ENCODE measurements at regions not wholly inside any gene's neighbourhood (a gene's known extent, or its start where the extent isn't known, plus 50 kb on each side); places are given as distances from the start of the nearest gene placed in this dataset.

GRCh38 chr15:99443768-99444446, 121.9 kb upstream of the MEF2A start:
- no peaks in the 10 kb centered on the region for H3K9me3 ChIP-seq
- no peak for DNase-seq
- ATAC-seq: no peak
- intact Hi-C loops (cut with DNase I): no loop called here
- no peaks in the 10 kb centered on the region for H3K27me3 ChIP-seq (ENCODE audit: low read depth)
- no peak for TF ChIP-seq CTCF (IDR thresholded peaks at IDR 0.05)
- H3K36me3 ChIP-seq: no peaks in the 10 kb centered on the region
- H3K4me1 ChIP-seq: peaks cover 36% of the 10 kb centered on the region
- no peak overlapping the region for H3K4me3 ChIP-seq
- H3K27ac ChIP-seq: peak overlapping the region; percentile 41

GRCh38 chr15:99445272-99445850, 120.4 kb upstream of the MEF2A start:
- TF ChIP-seq CTCF (IDR thresholded peaks at IDR 0.05): no peak
- Histone ChIP-seq H3K27ac (no peak overlapping the region), H3K9me3 (no peaks in the 10 kb centered on the region), H3K27me3 (ENCODE audit: low read depth) (no peaks in the 10 kb centered on the region), H3K4me3 (no peak overlapping the region), H3K4me1 (peaks cover 36% of the 10 kb centered on the region), H3K36me3 (no peaks in the 10 kb centered on the region)
- intact Hi-C loops (cut with DNase I): no loop called here
- no peak for ATAC-seq
- no peak for DNase-seq

GRCh38 chr15:99446565-99447496, 119.0 kb upstream of the MEF2A start:
- Histone ChIP-seq H3K27me3 (ENCODE audit: low read depth) (no peaks in the 10 kb centered on the region), H3K4me3 (no peak overlapping the region), H3K9me3 (no peaks in the 10 kb centered on the region), H3K27ac (no peak overlapping the region), H3K36me3 (no peaks in the 10 kb centered on the region), H3K4me1 (peaks cover 41% of the 10 kb centered on the region)
- intact Hi-C loops (cut with DNase I): no loop called here
- ATAC-seq (peak in 1 of 2 donors; percentile 18), DNase-seq (no peak)
- no peak for TF ChIP-seq CTCF (IDR thresholded peaks at IDR 0.05)

- TF ChIP-seq CTCF (IDR thresholded peaks at IDR 0.05): no peak
- DNase-seq (no peak), ATAC-seq (no peak)
- H3K9me3 ChIP-seq: no peaks in the 10 kb centered on the region
- no peaks in the 10 kb centered on the region for H3K27me3 ChIP-seq (ENCODE audit: low read depth)
- H3K4me1 ChIP-seq: peaks cover 40% of the 10 kb centered on the region
- H3K4me3 ChIP-seq: no peak overlapping the region
- intact Hi-C loops (cut with DNase I): no loop called here
- no peak overlapping the region for H3K27ac ChIP-seq
- no peaks in the 10 kb centered on the region for H3K36me3 ChIP-seq
These were observed 118.0 kb upstream of the MEF2A start for GRCh38 chr15:99447497-99448371.

- no peak for TF ChIP-seq CTCF (IDR thresholded peaks at IDR 0.05)
- Histone ChIP-seq H3K36me3 (no peaks in the 10 kb centered on the region), H3K27me3 (ENCODE audit: low read depth) (no peaks in the 10 kb centered on the region), H3K9me3 (no peaks in the 10 kb centered on the region), H3K4me3 (no peak overlapping the region), H3K4me1 (peaks cover 45% of the 10 kb centered on the region), H3K27ac (no peak overlapping the region)
- intact Hi-C loops (cut with DNase I): no loop called here
- DNase-seq: no peak
- no peak for ATAC-seq
These were observed 116.3 kb upstream of the MEF2A start for GRCh38 chr15:99449514-99449913.

Data from lower lobe of right lung (tissue), 2 donors.